Panc1 (cell line): ENCODE measurements at regions not wholly inside any gene's neighbourhood (a gene's known extent, or its start where the extent isn't known, plus 50 kb on each side); places are given as distances from the start of the nearest gene placed in this dataset.

ENCODE experiments used
- POLR2AphosphoS5 ChIP-seq: IDR thresholded peaks from 2 replicates; pipeline ENCODE4 v1.6.1; 2012; ENCODE audit warnings: mild to moderate bottlenecking, low read depth, low read length, moderate library complexity
- TF ChIP-seq, protein P1 (sequence below): fragments of 450-650 bp; IDR thresholded peaks from 2 replicates; pipeline ENCODE4 v1.5.1; 2017; ENCODE audit warnings: mild to moderate bottlenecking
- TF ChIP-seq, protein P2 (sequence below), 2 experiments: IDR thresholded peaks; 2 replicates each; pipeline ENCODE4 v1.6.1; 2011 to 2012; ENCODE audit warnings: low read depth in 2 of 2, control low read depth in 1 of 2, low read length in 1 of 2, mild to moderate bottlenecking in 1 of 2, moderate library complexity in 1 of 2; ENCODE audit not compliant: insufficient read depth in 1 of 2

DNA sequence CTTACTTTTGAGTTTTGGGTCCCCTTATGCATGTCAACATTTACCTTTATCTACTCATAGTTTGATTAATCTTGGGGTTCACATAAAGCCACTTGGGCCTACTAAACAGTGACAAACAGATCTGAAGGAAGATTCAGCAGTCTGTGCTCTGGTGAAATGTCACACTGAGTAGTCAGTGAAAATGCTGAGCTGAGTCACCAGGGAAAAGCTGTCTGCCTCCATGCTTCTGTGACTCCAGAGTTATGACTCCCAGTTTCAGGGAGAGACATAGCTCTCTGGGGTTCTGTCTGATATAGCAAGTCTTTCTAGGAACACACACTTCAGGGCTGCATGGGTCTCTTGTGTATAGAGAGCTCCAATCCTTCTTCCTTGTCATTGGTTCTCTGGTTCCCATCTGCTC lies 406.3 kb upstream of the FAR2 start:
- TF ChIP-seq, protein P1, sequence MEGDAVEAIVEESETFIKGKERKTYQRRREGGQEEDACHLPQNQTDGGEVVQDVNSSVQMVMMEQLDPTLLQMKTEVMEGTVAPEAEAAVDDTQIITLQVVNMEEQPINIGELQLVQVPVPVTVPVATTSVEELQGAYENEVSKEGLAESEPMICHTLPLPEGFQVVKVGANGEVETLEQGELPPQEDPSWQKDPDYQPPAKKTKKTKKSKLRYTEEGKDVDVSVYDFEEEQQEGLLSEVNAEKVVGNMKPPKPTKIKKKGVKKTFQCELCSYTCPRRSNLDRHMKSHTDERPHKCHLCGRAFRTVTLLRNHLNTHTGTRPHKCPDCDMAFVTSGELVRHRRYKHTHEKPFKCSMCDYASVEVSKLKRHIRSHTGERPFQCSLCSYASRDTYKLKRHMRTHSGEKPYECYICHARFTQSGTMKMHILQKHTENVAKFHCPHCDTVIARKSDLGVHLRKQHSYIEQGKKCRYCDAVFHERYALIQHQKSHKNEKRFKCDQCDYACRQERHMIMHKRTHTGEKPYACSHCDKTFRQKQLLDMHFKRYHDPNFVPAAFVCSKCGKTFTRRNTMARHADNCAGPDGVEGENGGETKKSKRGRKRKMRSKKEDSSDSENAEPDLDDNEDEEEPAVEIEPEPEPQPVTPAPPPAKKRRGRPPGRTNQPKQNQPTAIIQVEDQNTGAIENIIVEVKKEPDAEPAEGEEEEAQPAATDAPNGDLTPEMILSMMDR = no peak
- TF ChIP-seq POLR2AphosphoS5 = no peak
- TF ChIP-seq, protein P2, sequence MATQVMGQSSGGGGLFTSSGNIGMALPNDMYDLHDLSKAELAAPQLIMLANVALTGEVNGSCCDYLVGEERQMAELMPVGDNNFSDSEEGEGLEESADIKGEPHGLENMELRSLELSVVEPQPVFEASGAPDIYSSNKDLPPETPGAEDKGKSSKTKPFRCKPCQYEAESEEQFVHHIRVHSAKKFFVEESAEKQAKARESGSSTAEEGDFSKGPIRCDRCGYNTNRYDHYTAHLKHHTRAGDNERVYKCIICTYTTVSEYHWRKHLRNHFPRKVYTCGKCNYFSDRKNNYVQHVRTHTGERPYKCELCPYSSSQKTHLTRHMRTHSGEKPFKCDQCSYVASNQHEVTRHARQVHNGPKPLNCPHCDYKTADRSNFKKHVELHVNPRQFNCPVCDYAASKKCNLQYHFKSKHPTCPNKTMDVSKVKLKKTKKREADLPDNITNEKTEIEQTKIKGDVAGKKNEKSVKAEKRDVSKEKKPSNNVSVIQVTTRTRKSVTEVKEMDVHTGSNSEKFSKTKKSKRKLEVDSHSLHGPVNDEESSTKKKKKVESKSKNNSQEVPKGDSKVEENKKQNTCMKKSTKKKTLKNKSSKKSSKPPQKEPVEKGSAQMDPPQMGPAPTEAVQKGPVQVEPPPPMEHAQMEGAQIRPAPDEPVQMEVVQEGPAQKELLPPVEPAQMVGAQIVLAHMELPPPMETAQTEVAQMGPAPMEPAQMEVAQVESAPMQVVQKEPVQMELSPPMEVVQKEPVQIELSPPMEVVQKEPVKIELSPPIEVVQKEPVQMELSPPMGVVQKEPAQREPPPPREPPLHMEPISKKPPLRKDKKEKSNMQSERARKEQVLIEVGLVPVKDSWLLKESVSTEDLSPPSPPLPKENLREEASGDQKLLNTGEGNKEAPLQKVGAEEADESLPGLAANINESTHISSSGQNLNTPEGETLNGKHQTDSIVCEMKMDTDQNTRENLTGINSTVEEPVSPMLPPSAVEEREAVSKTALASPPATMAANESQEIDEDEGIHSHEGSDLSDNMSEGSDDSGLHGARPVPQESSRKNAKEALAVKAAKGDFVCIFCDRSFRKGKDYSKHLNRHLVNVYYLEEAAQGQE (IDR thresholded peaks at IDR 0.05; ENCODE audit: insufficient read depth in 1 of 2, low read depth in 2 of 2, low read length in 1 of 2) = no peak
